OCI-LY7 (cell line): ENCODE measurements at regions not wholly inside any gene's neighbourhood (a gene's known extent, or its start where the extent isn't known, plus 50 kb on each side); places are given as distances from the start of the nearest gene placed in this dataset.

Experiments
- CTCF ChIP-seq: fragments of 200-600 bp; sonication (generic); conservative IDR thresholded peaks from 2 replicates; pipeline ENCODE4 v1.5.1; 2014; ENCODE audit warnings: mild to moderate bottlenecking, antibody characterized with exemption, low read length, moderate library complexity, mixed read lengths
- EZH2phosphoT487 ChIP-seq: fragments of 200-600 bp; sonication (generic); IDR thresholded peaks from 2 replicates; pipeline ENCODE4 v1.6.1; 2018; ENCODE audit warnings: low read depth, borderline replicate concordance, mild to moderate bottlenecking, mixed run types, antibody characterized with exemption, low read length, moderate library complexity, mixed read lengths

- TF ChIP-seq CTCF (no peak), EZH2phosphoT487 (no peak)
These were observed 265.9 kb upstream of the GK2 start for GRCh38 chr4:79673898-79674297.
